Motor neuron (in vitro differentiated cells): ENCODE measurements at regions not wholly inside any gene's neighbourhood (a gene's known extent, or its start where the extent isn't known, plus 50 kb on each side); places are given as distances from the start of the nearest gene placed in this dataset.

ENCODE experiments used
- ATAC-seq, 8 experiments: fragments of 200-7000 bp; cut with Tn5 transposase; replicated peaks in 6 of 8; 2 replicates each; pipeline ENCODE4 v1.8.0; 2021; ENCODE audit warnings: mild to moderate bottlenecking in 8 of 8, moderate library complexity in 8 of 8
- H3K27ac ChIP-seq, 2 donors: fragments of 250-450 bp; sonication (Bioruptor Pico); 2 replicates each; pipeline ENCODE4 v1.9.0; 2021; ENCODE audit warnings: antibody characterized with exemption in 2 of 2, mild to moderate bottlenecking in 2 of 2, moderate library complexity in 1 of 2
- H3K4me1 ChIP-seq, 2 donors: fragments of 250-450 bp; sonication (Bioruptor Pico); replicated peaks in 1 of 2; 2 replicates each; pipeline ENCODE4 v1.6.1; 2021; ENCODE audit warnings: antibody characterized with exemption in 2 of 2, mild to moderate bottlenecking in 2 of 2, moderate library complexity in 1 of 2
- H3K4me3 ChIP-seq, 5 donors: fragments of 250-450 bp; sonication (Bioruptor Pico); 2 replicates each; pipeline ENCODE4 v1.9.0; 2021; ENCODE audit warnings: antibody characterized with exemption in 5 of 5, mild to moderate bottlenecking in 5 of 5, moderate library complexity in 4 of 5
- WGBS, 10 experiments: fragments of 450-650 bp; shearing (Covaris generic); methylation state at CpG; one replicate each; pipeline ENCODE4 v1.0.0; 2022; 5-methylcytosine and 5-hydroxymethylcytosine counted together
- in situ Hi-C, 9 experiments: fragments of 400-800 bp; cut with MboI; loops; one replicate each; pipeline ENCODE4 v1.15.0; 2021; ENCODE audit warnings: low sequenced_read_pairs in 9 of 9, low pct_unique_long_range_greater_than_20kb in 2 of 9; ENCODE audit not compliant: unreplicated experiment in 9 of 9

DNA sequence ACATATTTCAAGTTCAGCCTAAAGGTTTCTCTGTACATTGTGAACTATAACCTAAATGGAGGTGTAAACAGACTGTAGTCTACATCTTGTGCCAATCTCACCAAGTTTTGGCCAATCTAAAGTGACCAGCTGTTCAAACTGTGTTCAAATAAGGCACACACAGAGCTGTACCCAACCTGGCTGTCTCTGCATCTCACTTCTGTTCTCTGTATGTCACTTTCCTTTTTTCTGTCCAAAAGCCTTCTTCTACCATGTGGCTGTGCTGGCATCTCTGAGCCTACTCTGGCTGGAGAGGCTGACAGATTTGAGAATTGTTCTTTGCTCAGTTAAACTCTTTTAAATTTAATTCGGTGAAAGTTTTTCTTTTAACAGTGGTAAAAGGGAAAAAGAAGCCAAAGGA, 817.9 kb downstream of the SOCS6 start:
- 0 to 80% (median 50%) methylated on average over 1 of the region's 1 CpG; no CpG with 5 or more reads in 3 of the 10 experiments for WGBS, 10 experiments
- H3K4me3 ChIP-seq: no peak overlapping the region
- no peak for ATAC-seq
- H3K4me1 ChIP-seq: peaks cover 9 to 15% of the 10 kb centered on the region in 2 donors
- in situ Hi-C loops: no loop called here
- H3K27ac ChIP-seq: no peak overlapping the region

DNA sequence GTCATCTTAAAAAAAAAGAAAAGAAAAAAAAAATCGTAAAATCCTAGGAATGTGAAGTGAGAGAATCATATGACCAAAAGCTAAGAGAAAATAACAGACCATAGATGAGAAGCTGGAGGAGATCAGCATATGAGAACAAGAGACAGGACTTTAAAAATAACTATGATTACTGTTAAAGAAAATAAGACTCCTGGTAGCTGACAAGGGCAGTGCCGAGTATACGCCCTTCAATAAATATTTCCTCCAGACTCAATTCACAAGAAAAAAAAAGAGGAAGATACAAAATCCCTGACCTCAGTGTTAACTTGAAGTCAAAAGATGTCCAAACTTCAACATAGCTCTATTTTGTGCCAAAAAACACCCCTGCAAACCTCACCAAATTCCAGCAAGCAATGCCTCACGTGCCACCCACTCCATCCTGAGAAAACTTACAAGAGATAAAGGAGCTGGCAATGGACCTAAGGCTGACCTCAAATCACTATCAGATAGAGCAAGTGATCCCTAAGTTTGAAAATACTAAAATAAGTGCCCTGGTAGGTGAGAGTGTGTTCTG, 817.2 kb downstream of the SOCS6 start:
- peaks cover 9 to 15% of the 10 kb centered on the region in 2 donors for H3K4me1 ChIP-seq
- H3K4me3 ChIP-seq: no peak overlapping the region
- in situ Hi-C loops: no loop called here
- H3K27ac ChIP-seq: no peak overlapping the region
- ATAC-seq: no peak
- WGBS, 10 experiments: 8 to 93% (median 59%) methylated on average over 1 to 4 of the region's 4 CpGs

DNA sequence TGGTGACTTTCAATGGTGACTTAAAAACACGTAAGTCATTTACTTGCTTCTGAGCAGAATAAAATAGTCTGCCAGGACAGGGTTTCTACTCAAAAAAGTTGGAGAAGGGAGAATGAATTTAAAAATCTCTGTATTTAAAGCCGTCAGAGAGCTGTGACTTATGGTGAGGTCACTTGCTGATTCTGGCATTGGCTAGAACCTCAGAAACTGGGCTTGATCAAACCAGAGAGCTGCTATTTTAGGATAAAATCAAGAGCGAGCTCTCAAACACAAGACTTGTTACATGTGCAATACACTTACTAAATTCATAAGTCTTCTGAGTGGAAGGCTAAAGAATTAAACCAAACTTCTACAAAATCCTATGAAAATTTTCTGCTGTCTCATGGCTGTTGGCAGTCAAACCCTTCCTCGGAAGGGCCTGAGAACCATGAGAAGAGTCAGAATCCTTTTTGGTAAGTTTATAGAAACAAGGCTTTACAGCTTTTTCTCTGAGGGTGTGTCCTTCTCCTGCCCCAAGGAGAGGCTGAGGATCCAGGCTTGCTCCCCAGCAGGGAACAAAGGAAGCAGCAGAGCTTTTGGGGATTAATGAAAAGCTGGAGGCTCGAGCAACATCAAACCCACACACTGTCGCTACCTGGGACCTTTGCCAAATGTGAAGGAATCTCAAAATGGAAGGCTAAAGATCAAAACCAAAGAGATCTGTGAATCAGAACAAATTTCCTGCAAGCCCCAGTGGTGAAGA, 816.4 kb downstream of the SOCS6 start:
- in situ Hi-C loops: no loop called here
- 3 to 100% (median 39%) methylated on average over 1 to 6 of the region's 6 CpGs for WGBS, 10 experiments
- Histone ChIP-seq H3K4me3 (no peak overlapping the region), H3K27ac (no peak overlapping the region), H3K4me1 (peaks cover 9 to 15% of the 10 kb centered on the region in 2 donors)
- no peak for ATAC-seq

DNA sequence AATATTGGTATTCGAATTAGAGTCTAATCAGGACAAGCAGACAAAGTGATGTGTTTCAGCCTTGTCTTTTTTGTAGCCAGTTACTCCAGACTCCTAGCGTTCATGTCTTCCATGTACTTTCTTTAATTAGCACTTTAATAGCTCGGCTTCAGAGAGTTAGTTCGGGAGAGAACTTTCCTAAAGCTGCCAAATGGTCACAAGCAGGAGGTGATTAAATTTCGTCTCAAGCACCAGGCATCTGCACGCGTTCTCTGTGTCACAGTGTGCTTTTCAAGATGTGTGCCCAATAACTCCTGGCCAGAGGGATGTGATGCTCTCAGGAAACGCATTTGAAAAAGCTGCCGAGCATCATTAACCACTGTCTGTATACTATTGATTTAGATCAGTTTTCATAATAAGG, 790.8 kb downstream of the SOCS6 start:
- H3K4me3 ChIP-seq: no peak overlapping the region
- ATAC-seq: no peak
- WGBS, 10 experiments: 0 to 78% (median 51%) methylated on average over 2 to 9 of the region's 9 CpGs; no CpG with 5 or more reads in 2 of the 10 experiments
- H3K4me1 ChIP-seq: peaks cover 0 to 4% of the 10 kb centered on the region in 2 donors
- in situ Hi-C loops: no loop called here
- H3K27ac ChIP-seq: no peak overlapping the region

DNA sequence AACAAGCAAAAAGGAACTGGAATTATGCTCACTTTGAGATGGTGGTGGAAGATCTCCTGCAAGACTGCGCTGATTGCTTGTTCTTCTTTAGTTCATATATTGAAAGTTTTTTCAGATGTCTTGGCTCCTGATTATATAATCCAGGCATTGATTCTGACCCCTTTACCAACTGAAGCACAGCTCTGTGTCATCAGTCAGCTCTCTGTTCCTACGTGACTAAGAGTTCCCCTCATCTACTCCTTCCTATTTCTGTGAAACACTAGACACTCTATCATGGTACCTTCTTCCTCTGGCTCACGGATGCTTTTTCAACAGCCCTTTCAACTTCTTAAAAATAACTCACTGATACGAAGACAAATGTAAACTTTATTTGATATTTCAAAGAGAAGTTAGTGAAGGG, 788.6 kb downstream of the SOCS6 start:
- H3K27ac ChIP-seq: no peak overlapping the region
- H3K4me1 ChIP-seq: peaks cover 0 to 4% of the 10 kb centered on the region in 2 donors
- in situ Hi-C loops: no loop called here
- no peak for ATAC-seq
- no peak overlapping the region for H3K4me3 ChIP-seq
- 0 to 88% (median 43%) methylated on average over 1 to 4 of the region's 4 CpGs; no CpG with 5 or more reads in 2 of the 10 experiments for WGBS, 10 experiments

DNA sequence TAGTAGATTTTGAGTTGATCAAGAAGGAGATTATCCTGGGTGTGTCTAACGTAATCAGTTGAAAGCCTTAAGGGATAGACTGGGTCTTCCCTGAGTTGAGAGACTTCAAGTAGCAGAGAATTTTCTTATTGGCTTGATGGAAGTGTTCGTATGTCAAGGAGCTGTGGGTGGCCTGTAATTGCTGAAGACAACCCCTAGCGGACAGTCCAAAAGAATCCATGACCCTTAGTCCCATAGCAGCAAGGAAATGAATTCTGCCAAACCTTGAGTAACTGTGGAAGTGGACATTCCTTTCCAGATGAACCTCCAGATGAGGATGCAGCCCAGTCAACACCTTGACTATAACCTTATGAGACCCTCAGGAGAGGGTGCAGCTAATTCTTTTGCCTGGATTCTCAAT, 786.3 kb downstream of the SOCS6 start:
- no peak for ATAC-seq
- no peak overlapping the region for H3K4me3 ChIP-seq
- H3K4me1 ChIP-seq: peaks cover 0 to 4% of the 10 kb centered on the region in 2 donors
- 0 to 100% (median 63%) methylated on average over 1 to 3 of the region's 3 CpGs; no CpG with 5 or more reads in 2 of the 10 experiments for WGBS, 10 experiments
- H3K27ac ChIP-seq: no peak overlapping the region
- in situ Hi-C loops: no loop called here

DNA sequence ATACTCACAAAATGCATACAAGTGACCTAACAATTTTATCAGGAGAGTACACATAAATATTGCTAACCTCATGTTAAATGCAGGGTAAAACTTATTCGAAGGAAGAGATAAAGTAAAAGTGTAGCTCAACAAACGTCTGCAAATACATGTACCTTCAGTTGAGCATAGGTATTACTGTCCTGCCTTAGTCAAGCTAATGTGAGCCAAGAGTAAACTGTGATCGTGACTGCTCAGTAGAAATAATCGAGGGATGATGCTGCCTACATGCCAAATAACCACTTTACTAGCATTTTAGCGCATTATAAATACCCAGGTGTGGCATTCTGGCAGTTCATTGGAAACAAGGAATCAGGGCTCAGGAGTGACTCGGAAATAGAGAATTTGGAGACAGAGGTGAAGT, 779.5 kb downstream of the SOCS6 start:
- Histone ChIP-seq H3K4me3 (no peak overlapping the region), H3K4me1 (no peaks in the 10 kb centered on the region), H3K27ac (no peak overlapping the region)
- ATAC-seq: no peak
- WGBS, 10 experiments: 1 to 80% (median 9%) methylated on average over 1 to 6 of the region's 6 CpGs; no CpG with 5 or more reads in 1 of the 10 experiments
- in situ Hi-C loops: no loop called here

DNA sequence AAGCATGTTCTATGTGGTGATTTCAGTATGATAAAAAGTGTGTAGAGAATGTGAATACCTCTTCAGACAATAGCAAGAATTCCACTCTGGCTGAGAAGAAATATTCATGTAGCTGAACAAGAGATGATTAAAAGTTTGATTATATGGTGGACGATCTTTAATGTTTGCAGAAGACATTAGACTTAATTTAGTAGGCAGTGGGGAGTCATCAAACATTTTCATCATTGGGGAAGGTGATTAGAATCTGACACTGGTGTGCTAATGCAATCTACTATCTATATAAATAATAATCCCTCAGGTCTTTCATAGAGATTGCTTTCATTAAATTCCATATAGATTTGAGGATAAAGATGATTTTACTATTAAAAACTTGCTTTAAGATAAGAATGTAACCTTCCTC, 761.0 kb downstream of the SOCS6 start:
- H3K4me1 ChIP-seq: peaks cover 0 to 17% of the 10 kb centered on the region in 2 donors
- H3K27ac ChIP-seq: no peak overlapping the region
- peak in 1 of 8 experiments; percentile 73 for ATAC-seq
- in situ Hi-C loops: no loop called here
- 9 to 88% (median 33%) methylated on average over 1 of the region's 1 CpG; no CpG with 5 or more reads in 2 of the 10 experiments for WGBS, 10 experiments
- H3K4me3 ChIP-seq: no peak overlapping the region

DNA sequence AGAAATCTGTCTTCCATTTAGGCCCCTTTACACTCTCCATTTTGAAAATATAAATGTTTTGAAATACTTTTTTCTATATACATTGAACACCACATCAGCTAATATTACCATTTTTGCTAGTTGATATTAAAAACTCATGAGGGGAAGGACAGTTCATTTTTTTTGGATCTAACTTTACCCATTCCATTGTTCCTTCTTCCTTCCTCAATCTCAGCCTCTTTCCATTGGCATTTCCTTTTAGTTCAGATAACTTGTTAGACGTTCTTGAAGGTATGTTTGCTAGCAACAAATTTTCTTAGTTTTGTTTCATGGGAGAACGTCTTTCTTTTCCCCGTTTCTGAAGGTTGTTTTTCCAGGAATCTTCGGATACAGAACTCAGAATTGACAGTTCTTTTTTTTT, 759.0 kb downstream of the SOCS6 start:
- 0 to 89% (median 52%) methylated on average over 2 to 4 of the region's 4 CpGs; no CpG with 5 or more reads in 1 of the 10 experiments for WGBS, 10 experiments
- Histone ChIP-seq H3K4me3 (no peak overlapping the region), H3K27ac (no peak overlapping the region), H3K4me1 (peaks cover 0 to 17% of the 10 kb centered on the region in 2 donors)
- in situ Hi-C loops: no loop called here
- no peak for ATAC-seq

DNA sequence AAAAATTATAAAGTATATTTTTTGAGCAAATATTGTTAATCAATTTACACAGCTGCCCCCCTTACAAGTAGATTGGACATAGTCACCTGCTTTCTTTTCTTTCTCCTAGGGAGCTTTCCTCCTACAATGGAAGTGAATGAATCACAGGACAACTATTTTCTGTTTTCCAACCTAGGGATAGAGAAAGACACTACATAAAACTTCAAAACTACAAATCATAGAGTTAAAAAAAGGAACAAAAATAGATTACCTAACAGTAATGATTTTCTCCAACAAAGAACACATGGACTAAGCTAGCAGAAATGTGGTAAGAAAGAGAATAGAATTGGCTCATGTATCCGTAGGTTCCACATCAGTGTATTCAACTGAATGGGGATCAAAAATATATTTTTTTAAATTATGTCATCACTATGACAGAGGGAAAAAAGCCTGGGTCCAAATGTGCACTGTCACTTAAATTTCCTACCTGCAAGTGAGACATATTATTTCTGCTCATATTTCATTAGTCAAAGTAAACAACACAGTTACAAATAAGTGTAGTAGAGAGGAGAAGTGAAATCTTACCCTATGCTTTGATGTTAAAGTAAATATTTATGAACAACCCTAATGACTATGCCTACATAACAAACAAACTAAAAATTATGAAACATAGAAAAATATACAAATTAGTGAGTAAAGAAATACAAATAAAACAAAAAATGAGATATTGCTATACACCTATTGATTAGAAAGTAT, 756.7 kb downstream of the SOCS6 start:
- Histone ChIP-seq H3K27ac (no peak overlapping the region), H3K4me1 (peaks cover 0 to 3% of the 10 kb centered on the region in 2 donors), H3K4me3 (no peak overlapping the region)
- 0 to 33% (median 0%) methylated on average over 1 of the region's 1 CpG; no CpG with 5 or more reads in 1 of the 10 experiments for WGBS, 10 experiments
- ATAC-seq: no peak
- in situ Hi-C loops: no loop called here

DNA sequence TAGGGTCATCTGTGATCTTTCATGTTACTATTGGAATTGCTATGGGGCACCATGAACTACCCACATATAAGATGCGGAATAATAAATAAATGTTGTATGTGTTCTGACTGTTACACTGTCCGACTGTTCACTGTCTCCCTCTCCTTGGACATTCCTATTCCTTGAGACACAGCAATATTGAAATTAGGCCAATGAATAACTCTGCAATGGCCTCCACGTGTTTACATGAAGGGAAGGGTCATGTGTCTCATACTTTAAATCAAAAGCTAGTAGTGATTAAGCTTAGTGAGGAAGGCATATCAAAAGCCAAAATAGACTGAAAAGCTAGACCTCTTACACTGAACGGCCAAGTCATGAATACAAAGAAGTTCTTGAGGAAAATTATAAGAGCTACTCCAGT, 751.3 kb downstream of the SOCS6 start:
- no peak for ATAC-seq
- Histone ChIP-seq H3K27ac (no peak overlapping the region), H3K4me3 (no peak overlapping the region), H3K4me1 (no peaks in the 10 kb centered on the region)
- 0 to 94% (median 24%) methylated on average over 1 to 4 of the region's 4 CpGs; no CpG with 5 or more reads in 2 of the 10 experiments for WGBS, 10 experiments
- in situ Hi-C loops: no loop called here

DNA sequence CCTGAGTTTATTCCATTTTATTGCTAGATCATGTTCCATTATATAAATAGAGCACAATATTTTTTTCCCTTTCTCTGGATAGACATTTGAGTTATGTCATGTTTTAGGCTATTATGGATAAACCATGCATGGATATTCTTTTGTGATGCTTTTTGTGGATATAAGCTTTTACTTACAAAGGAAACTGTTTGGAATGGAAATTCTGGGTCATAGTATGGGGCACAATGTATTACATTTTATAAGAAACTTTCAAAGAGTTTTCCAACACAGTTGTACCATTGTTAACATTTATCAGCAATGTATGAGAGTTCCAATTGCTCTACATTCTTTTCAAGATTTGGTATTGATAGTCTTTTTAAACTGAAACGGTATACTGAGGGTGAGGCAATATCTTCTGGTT, 749.4 kb downstream of the SOCS6 start:
- H3K4me1 ChIP-seq: no peaks in the 10 kb centered on the region
- ATAC-seq: no peak
- no peak overlapping the region for H3K27ac ChIP-seq
- 14 to 100% (median 50%) methylated on average over 1 of the region's 1 CpG; no CpG with 5 or more reads in 1 of the 10 experiments for WGBS, 10 experiments
- no peak overlapping the region for H3K4me3 ChIP-seq
- in situ Hi-C loops: no loop called here

DNA sequence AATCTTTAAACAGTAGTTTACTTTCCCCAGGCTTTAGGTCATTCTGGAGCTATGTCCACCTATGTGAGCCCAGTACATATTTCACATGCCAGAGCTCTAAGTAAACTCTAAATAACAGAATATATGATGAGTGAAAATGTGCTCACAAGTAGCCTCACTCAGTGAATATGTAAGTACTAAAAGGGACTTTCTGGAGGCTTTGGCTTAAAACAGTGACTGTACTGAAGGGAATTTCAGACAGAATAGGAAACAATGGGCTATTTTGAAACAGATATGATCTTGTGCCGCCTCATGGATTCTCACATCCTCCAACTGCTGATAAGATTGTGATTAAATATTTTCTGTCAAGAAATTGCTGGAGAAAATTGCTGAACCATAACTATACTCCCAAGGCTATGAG, 747.9 kb downstream of the SOCS6 start:
- WGBS, 10 experiments: 0 to 100% (median 75%) methylated on average over 1 of the region's 1 CpG; no CpG with 5 or more reads in 4 of the 10 experiments
- no peak overlapping the region for H3K4me3 ChIP-seq
- in situ Hi-C loops: no loop called here
- ATAC-seq: no peak
- H3K27ac ChIP-seq: no peak overlapping the region
- H3K4me1 ChIP-seq: no peaks in the 10 kb centered on the region
